Hepatocyte (in vitro differentiated cells): ENCODE measurements at regions not wholly inside any gene's neighbourhood (a gene's known extent, or its start where the extent isn't known, plus 50 kb on each side); places are given as distances from the start of the nearest gene placed in this dataset.

ENCODE experiments used
- DNase-seq: peaks from one replicate; pipeline ENCODE4 v3.0.0-alpha.2; 2016; ENCODE audit warnings: low spot score
- H2AFZ ChIP-seq: fragments of 200-600 bp; sonication (generic); 2 replicates; pipeline ENCODE4 v1.6.0; 2016; ENCODE audit warnings: antibody characterized with exemption, mild to moderate bottlenecking
- H3K27ac ChIP-seq: fragments of 200-600 bp; sonication (generic); 2 replicates; pipeline ENCODE4 v1.5.1; 2016; ENCODE audit warnings: mild to moderate bottlenecking
- H3K27me3 ChIP-seq: fragments of 200-600 bp; sonication (generic); 2 replicates; pipeline ENCODE4 v1.6.1; 2016
- H3K36me3 ChIP-seq: fragments of 200-600 bp; sonication (generic); replicated peaks from 2 replicates; pipeline ENCODE4 v1.5.1; 2016; ENCODE audit warnings: low read depth; ENCODE audit not compliant: insufficient read depth
- H3K4me1 ChIP-seq: fragments of 200-600 bp; sonication (generic); 2 replicates; pipeline ENCODE4 v1.5.1; 2016; ENCODE audit warnings: mild to moderate bottlenecking, moderate library complexity; ENCODE audit not compliant: insufficient read depth
- H3K4me2 ChIP-seq: fragments of 200-600 bp; sonication (generic); 2 replicates; pipeline ENCODE4 v1.6.0; 2016
- H3K4me3 ChIP-seq: fragments of 200-600 bp; sonication (generic); 2 replicates; pipeline ENCODE4 v1.5.1; 2016; ENCODE audit warnings: mild to moderate bottlenecking
- H3K79me2 ChIP-seq: fragments of 200-600 bp; sonication (generic); 2 replicates; pipeline ENCODE4 v1.6.0; 2017; ENCODE audit warnings: mild to moderate bottlenecking
- H3K9me2 ChIP-seq: fragments of 200-600 bp; sonication (generic); replicated peaks from 2 replicates; pipeline ENCODE4 v1.6.0; 2017; ENCODE audit warnings: mild to moderate bottlenecking; ENCODE audit not compliant: insufficient read depth
- H3K9me3 ChIP-seq: fragments of 200-600 bp; sonication (generic); 2 replicates; pipeline ENCODE4 v1.5.1; 2016; ENCODE audit warnings: low read depth, mild to moderate bottlenecking
- H4K20me1 ChIP-seq: fragments of 200-600 bp; sonication (generic); 2 replicates; pipeline ENCODE4 v1.6.0; 2016; ENCODE audit warnings: mild to moderate bottlenecking; ENCODE audit not compliant: insufficient read depth, poor library complexity, severe bottlenecking
- CTCF ChIP-seq: fragments of 200-600 bp; sonication (generic); IDR thresholded peaks from 2 replicates; pipeline ENCODE4 v1.5.1; 2016; ENCODE audit warnings: antibody characterized with exemption, mild to moderate bottlenecking; ENCODE audit not compliant: poor library complexity
- EZH2 ChIP-seq: fragments of 200-600 bp; sonication (generic); IDR thresholded peaks from 2 replicates; pipeline ENCODE4 v1.6.1; 2016; ENCODE audit warnings: antibody characterized with exemption, mild to moderate bottlenecking, borderline replicate concordance
- EZH2phosphoT487 ChIP-seq: fragments of 200-600 bp; sonication (generic); IDR thresholded peaks from one replicate; pipeline ENCODE4 v1.6.1; 2018; ENCODE audit warnings: antibody characterized with exemption, mild to moderate bottlenecking, low read depth, moderate library complexity; ENCODE audit not compliant: unreplicated experiment, severe bottlenecking
- WGBS: methylation state at CpG from one replicate; pipeline ENCODE4 v1.1.6; 2016; ENCODE audit warnings: low lambda C conversion rate; ENCODE audit errors: missing lambda C conversion rate; 5-methylcytosine and 5-hydroxymethylcytosine counted together

- Histone ChIP-seq H3K4me1 (no peaks in the 10 kb centered on the region), H3K27ac (no peak overlapping the region), H2AFZ (no peak overlapping the region), H3K9me2 (no peaks in the 10 kb centered on the region), H3K36me3 (no peaks in the 10 kb centered on the region), H3K4me3 (no peak overlapping the region), H4K20me1 (no peaks in the 10 kb centered on the region), H3K79me2 (no peaks in the 10 kb centered on the region), H3K9me3 (no peaks in the 10 kb centered on the region), H3K27me3 (peaks cover 35% of the 10 kb centered on the region), H3K4me2 (no peak overlapping the region)
- WGBS, result 70% methylated on average over 13 of the region's 13 CpGs
- DNase-seq, result no peak
- TF ChIP-seq EZH2 (no peak), CTCF (no peak), EZH2phosphoT487 (no peak)
Observed at GRCh38 chr7:54663186-54663585, 95.8 kb downstream of the SEC61G start.

GRCh38 chr7:54662701-54663100 is 96.3 kb downstream of the SEC61G start:
- H3K4me3 ChIP-seq, result no peak overlapping the region
- no peak overlapping the region for H2AFZ ChIP-seq
- H3K4me1 ChIP-seq, result no peaks in the 10 kb centered on the region
- TF ChIP-seq EZH2 (no peak), CTCF (no peak), EZH2phosphoT487 (no peak)
- no peaks in the 10 kb centered on the region for H3K79me2 ChIP-seq
- H3K9me3 ChIP-seq, result no peaks in the 10 kb centered on the region
- WGBS, result 77% methylated on average over 7 of the region's 7 CpGs
- H3K4me2 ChIP-seq, result no peak overlapping the region
- no peaks in the 10 kb centered on the region for H4K20me1 ChIP-seq
- peaks cover 35% of the 10 kb centered on the region for H3K27me3 ChIP-seq
- H3K36me3 ChIP-seq, result no peaks in the 10 kb centered on the region
- DNase-seq, result no peak
- H3K9me2 ChIP-seq, result no peaks in the 10 kb centered on the region
- H3K27ac ChIP-seq, result no peak overlapping the region

- H3K27ac ChIP-seq, result no peak overlapping the region
- no peak for TF ChIP-seq EZH2phosphoT487
- TF ChIP-seq CTCF, result no peak
- no peak for TF ChIP-seq EZH2
- no peaks in the 10 kb centered on the region for H3K9me2 ChIP-seq
- no peaks in the 10 kb centered on the region for H3K4me1 ChIP-seq
- no peak for DNase-seq
- no peaks in the 10 kb centered on the region for H3K27me3 ChIP-seq
- H4K20me1 ChIP-seq, result no peaks in the 10 kb centered on the region
- WGBS, result 92% methylated on average over 3 of the region's 3 CpGs
- no peak overlapping the region for H2AFZ ChIP-seq
- no peak overlapping the region for H3K4me2 ChIP-seq
- no peaks in the 10 kb centered on the region for H3K36me3 ChIP-seq
- no peaks in the 10 kb centered on the region for H3K79me2 ChIP-seq
- no peaks in the 10 kb centered on the region for H3K9me3 ChIP-seq
- no peak overlapping the region for H3K4me3 ChIP-seq
Observed at GRCh38 chr7:54653905-54654304, 105.1 kb downstream of the SEC61G start.

- Histone ChIP-seq H3K9me2 (no peaks in the 10 kb centered on the region), H3K4me3 (no peak overlapping the region), H3K36me3 (no peaks in the 10 kb centered on the region), H3K9me3 (no peaks in the 10 kb centered on the region), H3K27me3 (no peaks in the 10 kb centered on the region), H3K4me1 (no peaks in the 10 kb centered on the region), H2AFZ (no peak overlapping the region), H3K79me2 (no peaks in the 10 kb centered on the region), H4K20me1 (no peaks in the 10 kb centered on the region), H3K4me2 (no peak overlapping the region), H3K27ac (no peak overlapping the region)
- DNase-seq, result no peak
- WGBS, result 74% methylated on average over 6 of the region's 6 CpGs
- no peak for TF ChIP-seq CTCF
- no peak for TF ChIP-seq EZH2phosphoT487
- no peak for TF ChIP-seq EZH2
Observed at GRCh38 chr7:54643064-54643463, 100.9 kb downstream of the VSTM2A start.
